Astrocyte (in vitro differentiated cells and primary cell): ENCODE measurements at regions not wholly inside any gene's neighbourhood (a gene's known extent, or its start where the extent isn't known, plus 50 kb on each side); places are given as distances from the start of the nearest gene placed in this dataset.

ENCODE experiments used
- DNase-seq: peaks from one replicate; pipeline ENCODE4 v3.0.0-alpha.2; 2010; ENCODE audit warnings: low read depth
- FAIRE-seq: peaks from 2 replicates; lab custom pipeline; 2011; peaks lifted over from hg19 to GRCh38; lab: Jason Lieb, UNC
- H2AFZ ChIP-seq: 2 replicates; pipeline ENCODE4 v1.6.0; 2012; ENCODE audit warnings: low read depth, low read length, inconsistent platforms
- H3K27ac ChIP-seq: 2 replicates; pipeline ENCODE4 v1.5.1; 2011; ENCODE audit warnings: low read depth, low read length, inconsistent platforms
- H3K27me3 ChIP-seq: 2 replicates; pipeline ENCODE4 v1.6.0; 2011; ENCODE audit warnings: low read length, inconsistent platforms; ENCODE audit not compliant: insufficient read depth
- H3K36me3 ChIP-seq: 2 replicates; pipeline ENCODE4 v1.5.1; 2011; ENCODE audit warnings: low read length, inconsistent platforms; ENCODE audit not compliant: insufficient read depth
- H3K4me1 ChIP-seq: 2 replicates; pipeline ENCODE4 v1.5.1; 2011; ENCODE audit warnings: low read length, inconsistent platforms; ENCODE audit not compliant: insufficient read depth
- H3K4me2 ChIP-seq: 2 replicates; pipeline ENCODE4 v1.6.0; 2012; ENCODE audit warnings: low read length, inconsistent platforms
- H3K4me3 ChIP-seq: 2 replicates; pipeline ENCODE4 v1.5.1; 2011; ENCODE audit warnings: low read depth, mild to moderate bottlenecking, low read length, inconsistent platforms; ENCODE audit not compliant: insufficient read depth
- H3K79me2 ChIP-seq: 2 replicates; pipeline ENCODE4 v1.6.0; 2012; ENCODE audit warnings: mild to moderate bottlenecking, low read length, inconsistent platforms; ENCODE audit not compliant: insufficient read depth
- H3K9ac ChIP-seq: 2 replicates; pipeline ENCODE4 v1.6.0; 2012; ENCODE audit warnings: mild to moderate bottlenecking, low read length, inconsistent platforms
- H3K9me3 ChIP-seq: 2 replicates; pipeline ENCODE4 v1.5.1; 2012; ENCODE audit warnings: low read depth, mild to moderate bottlenecking, low read length, inconsistent platforms; ENCODE audit not compliant: insufficient read depth
- H4K20me1 ChIP-seq: 2 replicates; pipeline ENCODE4 v1.6.0; 2012; ENCODE audit warnings: low read length, inconsistent platforms; ENCODE audit not compliant: insufficient read depth
- H3K27ac Mint-ChIP-seq: one replicate; pipeline ENCODE4 v1.8.0; 2021; ENCODE audit warnings: mild to moderate bottlenecking, mixed read lengths; ENCODE audit not compliant: unreplicated experiment
- H3K27me3 Mint-ChIP-seq: one replicate; pipeline ENCODE4 v1.8.0; 2021; ENCODE audit warnings: low read depth, mixed read lengths; ENCODE audit not compliant: unreplicated experiment
- H3K36me3 Mint-ChIP-seq: one replicate; pipeline ENCODE4 v1.8.0; 2021; ENCODE audit warnings: low read depth, mixed read lengths; ENCODE audit not compliant: unreplicated experiment
- H3K4me1 Mint-ChIP-seq: one replicate; pipeline ENCODE4 v1.8.0; 2021; ENCODE audit warnings: low read depth, mixed read lengths; ENCODE audit not compliant: unreplicated experiment
- H3K4me3 Mint-ChIP-seq: one replicate; pipeline ENCODE4 v1.8.0; 2021; ENCODE audit warnings: mild to moderate bottlenecking, moderate library complexity, mixed read lengths; ENCODE audit not compliant: unreplicated experiment
- H3K9me3 Mint-ChIP-seq: one replicate; pipeline ENCODE4 v1.8.0; 2021; ENCODE audit warnings: mild to moderate bottlenecking, mixed read lengths; ENCODE audit not compliant: unreplicated experiment
- CTCF ChIP-seq: IDR thresholded peaks from 2 replicates; pipeline ENCODE4 v1.5.1; 2011; ENCODE audit warnings: low read depth, mild to moderate bottlenecking, inconsistent platforms, low read length, moderate library complexity; ENCODE audit not compliant: insufficient read depth
- EZH2 ChIP-seq: IDR thresholded peaks from 2 replicates; pipeline ENCODE4 v1.6.1; 2012; ENCODE audit warnings: mild to moderate bottlenecking, low read length, inconsistent platforms; ENCODE audit not compliant: insufficient read depth

DNA sequence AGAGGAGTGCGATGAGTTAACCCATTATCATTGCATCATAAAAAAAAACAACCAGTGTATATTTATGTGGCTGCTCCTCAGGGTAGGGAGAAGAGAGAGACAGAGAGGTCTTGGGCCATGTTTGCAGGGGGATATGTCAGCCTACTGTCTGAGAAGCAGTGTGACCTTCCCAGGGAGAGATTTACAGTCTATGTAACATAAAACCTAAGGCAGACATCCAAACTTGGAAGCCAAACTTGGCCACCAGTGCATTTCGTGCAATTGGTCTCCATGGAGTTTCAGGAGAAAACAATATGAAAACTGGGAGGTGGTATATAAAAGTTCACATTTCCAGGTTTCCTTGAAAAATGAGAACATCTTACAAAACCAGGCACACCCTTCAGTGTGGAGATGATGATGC is 85.9 kb upstream of the CXCL12 start:
- Histone ChIP-seq H2AFZ (no peak overlapping the region), H3K4me3 (no peak overlapping the region), H3K4me2 (no peak overlapping the region), H3K27ac (no peak overlapping the region), H3K79me2 (no peaks in the 10 kb centered on the region), H3K9me3 (no peaks in the 10 kb centered on the region), H3K36me3 (no peaks in the 10 kb centered on the region), H3K4me1 (peaks cover 4% of the 10 kb centered on the region), H3K27me3 (no peaks in the 10 kb centered on the region), H4K20me1 (no peaks in the 10 kb centered on the region), H3K9ac (no peak overlapping the region)
- Mint-ChIP-seq H3K4me1 (peaks cover 3% of the 10 kb centered on the region), H3K27me3 (peaks cover 6% of the 10 kb centered on the region), H3K27ac (no peak overlapping the region), H3K9me3 (no peaks in the 10 kb centered on the region), H3K36me3 (no peaks in the 10 kb centered on the region), H3K4me3 (no peak overlapping the region)
- TF ChIP-seq CTCF (no peak), EZH2 (no peak)
- FAIRE-seq (no peak), DNase-seq (peak; percentile 19)

GRCh38 chr10:44471410-44471809 is 86.5 kb upstream of the CXCL12 start:
- H3K36me3 ChIP-seq, result no peaks in the 10 kb centered on the region
- H3K4me3 ChIP-seq, result no peak overlapping the region
- Mint-ChIP-seq H3K27me3 (peaks cover 6% of the 10 kb centered on the region), H3K4me3 (no peak overlapping the region), H3K27ac (no peak overlapping the region), H3K4me1 (no peaks in the 10 kb centered on the region), H3K9me3 (no peaks in the 10 kb centered on the region), H3K36me3 (no peaks in the 10 kb centered on the region)
- H4K20me1 ChIP-seq, result no peaks in the 10 kb centered on the region
- H3K27ac ChIP-seq, result no peak overlapping the region
- FAIRE-seq (no peak), DNase-seq (no peak)
- H2AFZ ChIP-seq, result no peak overlapping the region
- H3K79me2 ChIP-seq, result no peaks in the 10 kb centered on the region
- no peaks in the 10 kb centered on the region for H3K4me1 ChIP-seq
- H3K9me3 ChIP-seq, result no peaks in the 10 kb centered on the region
- no peak overlapping the region for H3K4me2 ChIP-seq
- TF ChIP-seq CTCF (no peak), EZH2 (no peak)
- H3K9ac ChIP-seq, result no peak overlapping the region
- no peaks in the 10 kb centered on the region for H3K27me3 ChIP-seq

DNA sequence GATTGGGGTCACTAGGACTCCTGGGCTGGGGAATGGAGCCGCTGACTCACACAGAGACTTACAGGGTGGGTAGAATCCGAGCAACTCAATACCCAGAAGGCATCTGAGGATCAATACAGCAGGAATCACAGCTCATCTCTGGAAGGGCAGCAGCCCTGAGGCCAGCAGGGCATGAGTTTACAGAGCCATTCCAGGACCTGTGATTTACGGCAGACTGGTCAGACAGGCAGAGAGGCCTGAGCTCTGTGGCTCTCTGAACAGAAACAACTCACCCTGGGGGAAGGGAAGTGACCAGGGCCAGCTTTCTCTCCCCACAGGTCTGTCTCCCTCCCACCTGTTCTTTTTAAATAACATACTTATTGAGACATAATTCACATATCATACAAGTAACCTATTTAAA is 88.2 kb upstream of the CXCL12 start:
- FAIRE-seq (no peak), DNase-seq (no peak)
- H4K20me1 ChIP-seq, result no peaks in the 10 kb centered on the region
- no peak overlapping the region for H3K4me3 ChIP-seq
- Mint-ChIP-seq H3K4me3 (no peak overlapping the region), H3K36me3 (no peaks in the 10 kb centered on the region), H3K27ac (no peak overlapping the region), H3K4me1 (no peaks in the 10 kb centered on the region), H3K9me3 (no peaks in the 10 kb centered on the region), H3K27me3 (peaks cover 3% of the 10 kb centered on the region)
- TF ChIP-seq EZH2 (no peak), CTCF (no peak)
- no peak overlapping the region for H3K4me2 ChIP-seq
- H3K27ac ChIP-seq, result no peak overlapping the region
- peaks cover 11% of the 10 kb centered on the region for H3K4me1 ChIP-seq
- H2AFZ ChIP-seq, result no peak overlapping the region
- no peaks in the 10 kb centered on the region for H3K27me3 ChIP-seq
- H3K79me2 ChIP-seq, result no peaks in the 10 kb centered on the region
- no peaks in the 10 kb centered on the region for H3K36me3 ChIP-seq
- H3K9me3 ChIP-seq, result no peaks in the 10 kb centered on the region
- H3K9ac ChIP-seq, result no peak overlapping the region
